OCI-LY3 (cell line): ENCODE measurements at regions not wholly inside any gene's neighbourhood (a gene's known extent, or its start where the extent isn't known, plus 50 kb on each side); places are given as distances from the start of the nearest gene placed in this dataset.

Experiments
- EZH2phosphoT487 ChIP-seq: fragments of 200-600 bp; shearing (Covaris generic); IDR thresholded peaks from 2 replicates; pipeline ENCODE4 v1.6.1; 2018; ENCODE audit warnings: antibody characterized with exemption, mixed run types, low read depth
- TF ChIP-seq, protein P1 (sequence below): fragments of 200-600, 300-600 bp; sonication (generic); IDR thresholded peaks from 2 replicates; pipeline ENCODE4 v1.5.1; 2014; ENCODE audit warnings: antibody characterized with exemption, low read length, low read depth

DNA sequence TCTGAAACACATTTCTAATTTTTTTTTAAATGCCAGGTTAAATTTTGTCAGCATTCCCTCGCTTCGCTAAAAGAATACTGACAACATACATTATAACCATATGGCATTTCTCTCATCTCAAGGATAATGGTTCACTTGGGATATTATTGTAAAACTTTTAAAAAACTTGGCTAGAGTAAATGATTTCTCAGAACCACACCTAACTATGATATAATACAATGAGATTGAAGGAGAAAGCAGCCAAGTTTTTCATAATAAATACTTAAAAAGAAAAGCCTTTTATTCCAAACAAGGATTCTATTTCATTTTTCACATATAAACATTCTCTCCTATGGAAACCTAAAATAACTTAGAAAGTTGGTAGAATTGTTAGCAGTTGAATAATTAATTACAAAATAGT, 413.9 kb downstream of the HGF start:
- TF ChIP-seq, protein P1, sequence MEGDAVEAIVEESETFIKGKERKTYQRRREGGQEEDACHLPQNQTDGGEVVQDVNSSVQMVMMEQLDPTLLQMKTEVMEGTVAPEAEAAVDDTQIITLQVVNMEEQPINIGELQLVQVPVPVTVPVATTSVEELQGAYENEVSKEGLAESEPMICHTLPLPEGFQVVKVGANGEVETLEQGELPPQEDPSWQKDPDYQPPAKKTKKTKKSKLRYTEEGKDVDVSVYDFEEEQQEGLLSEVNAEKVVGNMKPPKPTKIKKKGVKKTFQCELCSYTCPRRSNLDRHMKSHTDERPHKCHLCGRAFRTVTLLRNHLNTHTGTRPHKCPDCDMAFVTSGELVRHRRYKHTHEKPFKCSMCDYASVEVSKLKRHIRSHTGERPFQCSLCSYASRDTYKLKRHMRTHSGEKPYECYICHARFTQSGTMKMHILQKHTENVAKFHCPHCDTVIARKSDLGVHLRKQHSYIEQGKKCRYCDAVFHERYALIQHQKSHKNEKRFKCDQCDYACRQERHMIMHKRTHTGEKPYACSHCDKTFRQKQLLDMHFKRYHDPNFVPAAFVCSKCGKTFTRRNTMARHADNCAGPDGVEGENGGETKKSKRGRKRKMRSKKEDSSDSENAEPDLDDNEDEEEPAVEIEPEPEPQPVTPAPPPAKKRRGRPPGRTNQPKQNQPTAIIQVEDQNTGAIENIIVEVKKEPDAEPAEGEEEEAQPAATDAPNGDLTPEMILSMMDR = no peak
- no peak for TF ChIP-seq EZH2phosphoT487
